ENCODE measurements at regions not wholly inside any gene's neighbourhood (a gene's known extent, or its start where the extent isn't known, plus 50 kb on each side); places are given as distances from the start of the nearest gene placed in this dataset.
A peak's percentile ranks its signal among the peaks of the same experiment; 100 is the strongest.

GRCh38 chr1:193676996-193677549 lies 490.7 kb upstream of the B3GALT2 start:
- no peak for DNase-seq

GRCh38 chr1:193674292-193674944 lies 488.0 kb upstream of the B3GALT2 start:
- DNase-seq, result no peak

- DNase-seq, result no peak
Observed at GRCh38 chr1:193666485-193667083, 480.2 kb upstream of the B3GALT2 start.

- no peak for DNase-seq
Observed at GRCh38 chr1:193663965-193664364, 477.6 kb upstream of the B3GALT2 start.

- DNase-seq, result no peak
Observed at GRCh38 chr1:193662030-193662429, 475.6 kb upstream of the B3GALT2 start.

- no peak for DNase-seq
Observed at GRCh38 chr1:193661385-193661784, 475.0 kb upstream of the B3GALT2 start.

- DNase-seq, result no peak
Observed at GRCh38 chr1:193660428-193660827, 474.0 kb upstream of the B3GALT2 start.

GRCh38 chr1:193658691-193659090 lies 472.3 kb upstream of the B3GALT2 start:
- no peak for DNase-seq

- DNase-seq, result no peak
Observed at GRCh38 chr1:193658081-193658480, 471.7 kb upstream of the B3GALT2 start.

GRCh38 chr1:193657552-193657951 lies 471.1 kb upstream of the B3GALT2 start:
- no peak for DNase-seq

GRCh38 chr1:193656841-193657240 lies 470.4 kb upstream of the B3GALT2 start:
- DNase-seq, result no peak

GRCh38 chr1:193654951-193655735 lies 468.7 kb upstream of the B3GALT2 start:
- DNase-seq, result no peak

- no peak for DNase-seq
Observed at GRCh38 chr1:193649587-193649986, 463.2 kb upstream of the B3GALT2 start.

- DNase-seq, result no peak
Observed at GRCh38 chr1:193634876-193635275, 448.5 kb upstream of the B3GALT2 start.

- DNase-seq, result peak; percentile 21
Observed at GRCh38 chr1:193634470-193634869, 448.1 kb upstream of the B3GALT2 start.

- DNase-seq, result no peak
Observed at GRCh38 chr1:193633991-193634390, 447.6 kb upstream of the B3GALT2 start.

- no peak for DNase-seq
Observed at GRCh38 chr1:193633093-193633492, 446.7 kb upstream of the B3GALT2 start.

- no peak for DNase-seq
Observed at GRCh38 chr1:193631306-193631705, 444.9 kb upstream of the B3GALT2 start.

- no peak for DNase-seq
Observed at GRCh38 chr1:193629875-193630274, 443.5 kb upstream of the B3GALT2 start.

GRCh38 chr1:193626695-193627094 lies 440.3 kb upstream of the B3GALT2 start:
- no peak for DNase-seq

GRCh38 chr1:193625255-193625654 lies 438.8 kb upstream of the B3GALT2 start:
- no peak for DNase-seq

GRCh38 chr1:193619911-193620310 lies 433.5 kb upstream of the B3GALT2 start:
- no peak for DNase-seq

- DNase-seq, result no peak
Observed at GRCh38 chr1:193614817-193615216, 428.4 kb upstream of the B3GALT2 start.

- no peak for DNase-seq
Observed at GRCh38 chr1:193614275-193614674, 427.9 kb upstream of the B3GALT2 start.

All from activated naive CD4-positive, alpha-beta T cell treated with Interleukin-2 at 50 U/mL for 16 hours (primary cell).